ENCODE measurements at regions not wholly inside any gene's neighbourhood (a gene's known extent, or its start where the extent isn't known, plus 50 kb on each side); places are given as distances from the start of the nearest gene placed in this dataset.

- no peaks in the 10 kb centered on the region for H3K27me3 ChIP-seq (ENCODE audit: control insufficient read depth in 2 of 2, insufficient read depth in 2 of 2, low read length in 2 of 2)
- intact Hi-C loops (cut with micrococcal nuclease) (no loop called here), in situ Hi-C loops (cut with MboI) (no loop called here)
- POLR2A ChIA-PET: no interaction called here
- H2AFZ ChIP-seq (ENCODE audit: low read depth, low read length): no peak overlapping the region
- no peak overlapping the region for H3K4me3 ChIP-seq
- no peaks in the 10 kb centered on the region for H3K79me2 ChIP-seq (ENCODE audit: control insufficient read depth, insufficient read depth, low read length)
- no peak overlapping the region for H3K4me2 ChIP-seq (ENCODE audit: insufficient read depth, low read length)
- DNase-seq (ENCODE audit: extremely low read depth in 1 of 4, low spot score in 3 of 4): no peak
- H3K36me3 ChIP-seq (ENCODE audit: control insufficient read depth, insufficient read depth, low read length): no peaks in the 10 kb centered on the region
- no peak overlapping the region for H3K27ac ChIP-seq (ENCODE audit: extremely low read depth, low read depth, low read length)
- BruUV-seq (replicated peaks): no TSS peak
- 8% methylated on average over 1 of the region's 1 CpG for WGBS (ENCODE audit: insufficient coverage, low coverage, missing lambda C conversion rate)
- no peak for FAIRE-seq
- no peaks in the 10 kb centered on the region for H3K9me3 ChIP-seq (replicated peaks; ENCODE audit: control insufficient read depth, insufficient read depth, low read depth, low read length)
- no peaks in the 10 kb centered on the region for H3K4me1 ChIP-seq (replicated peaks in 1 of 2; ENCODE audit: control insufficient read depth in 2 of 2, insufficient read depth in 2 of 2, low read length in 2 of 2)
- no peak overlapping the region for H3K9ac ChIP-seq (ENCODE audit: insufficient read depth in 1 of 2, low read depth in 2 of 2, low read length in 2 of 2)
- no peak for ATAC-seq
- CTCF ChIA-PET (ENCODE audit: low intra/inter-chr PET ratio): no interaction called here
- no peaks in the 10 kb centered on the region for H3K9me1 ChIP-seq (ENCODE audit: control insufficient read depth, insufficient read depth, low read length)
- H4K20me1 ChIP-seq (replicated peaks; ENCODE audit: control insufficient read depth, insufficient read depth, low read length): no peaks in the 10 kb centered on the region
- no peak for TF ChIP-seq POLR3A (IDR thresholded peaks at IDR 0.05; ENCODE audit: borderline replicate concordance, extremely low read depth, insufficient read depth, insufficient read length)
- no peak for TF ChIP-seq ATF1 (CRISPR knock-in tag; IDR thresholded peaks at IDR 0.05)
- no peak for TF ChIP-seq ATF1 (tag; IDR thresholded peaks at IDR 0.05)
- no peak for TF ChIP-seq MIER1 (IDR thresholded peaks at IDR 0.05; ENCODE audit: low read depth)
- TF ChIP-seq NUFIP1 (IDR thresholded peaks at IDR 0.05; ENCODE audit: partially characterized antibody): no peak
- no peak for TF ChIP-seq PREB (CRISPR knock-in tag; IDR thresholded peaks at IDR 0.05)
- no peak for TF ChIP-seq KLF6 (CRISPR knock-in tag; IDR thresholded peaks at IDR 0.05; ENCODE audit: borderline replicate concordance)
- no peak for TF ChIP-seq ZNF354B (CRISPR knock-in tag; IDR thresholded peaks at IDR 0.05)
- no peak for TF ChIP-seq CCNT2 (IDR thresholded peaks at IDR 0.05; ENCODE audit: borderline replicate concordance, extremely low read depth, insufficient read length, low read depth, low read length)
- TF ChIP-seq TFAP4 (CRISPR knock-in tag; IDR thresholded peaks at IDR 0.05; ENCODE audit: borderline replicate concordance): no peak
- TF ChIP-seq ZNF12 (CRISPR knock-in tag; IDR thresholded peaks at IDR 0.05): no peak
- no peak for TF ChIP-seq MLLT1 (IDR thresholded peaks at IDR 0.05)
Observed at GRCh38 chr21:18117176-18117575, 127.5 kb upstream of the CHODL start.
